ENCODE measurements at regions not wholly inside any gene's neighbourhood (a gene's known extent, or its start where the extent isn't known, plus 50 kb on each side); places are given as distances from the start of the nearest gene placed in this dataset.

- no peaks in the 10 kb centered on the region for H3K36me3 ChIP-seq
- no peaks in the 10 kb centered on the region for H3K9me3 ChIP-seq
- H3K4me3 ChIP-seq: no peak overlapping the region
- H3K9ac ChIP-seq (ENCODE audit: low read depth in 2 of 2, low read length in 2 of 2): no peak overlapping the region
- no peak for DNase-seq
- intact Hi-C loops (cut with DNase I): no loop called here
- no peaks in the 10 kb centered on the region for H3K27me3 ChIP-seq
- TF ChIP-seq CTCF (IDR thresholded peaks at IDR 0.05): no peak
- no peak overlapping the region for H3K27ac ChIP-seq
- no peaks in the 10 kb centered on the region for H3K4me1 ChIP-seq
Measured at GRCh38 chr13:40255551-40255950, 410.9 kb downstream of the FOXO1 start.

GRCh38 chr13:40259899-40260298 is 406.5 kb downstream of the FOXO1 start:
- Histone ChIP-seq H3K4me1 (no peaks in the 10 kb centered on the region), H3K9ac (ENCODE audit: low read depth in 2 of 2, low read length in 2 of 2) (no peak overlapping the region), H3K9me3 (no peaks in the 10 kb centered on the region), H3K36me3 (no peaks in the 10 kb centered on the region), H3K4me3 (no peak overlapping the region), H3K27me3 (peaks cover 5% of the 10 kb centered on the region), H3K27ac (no peak overlapping the region)
- intact Hi-C loops (cut with DNase I): no loop called here
- no peak for TF ChIP-seq CTCF (IDR thresholded peaks at IDR 0.05)
- no peak for DNase-seq

GRCh38 chr13:40261336-40261735 is 405.1 kb downstream of the FOXO1 start:
- Histone ChIP-seq H3K36me3 (no peaks in the 10 kb centered on the region), H3K9me3 (no peaks in the 10 kb centered on the region), H3K27me3 (peaks cover 5% of the 10 kb centered on the region), H3K9ac (ENCODE audit: low read depth in 2 of 2, low read length in 2 of 2) (no peak overlapping the region), H3K27ac (no peak overlapping the region), H3K4me1 (no peaks in the 10 kb centered on the region), H3K4me3 (no peak overlapping the region)
- intact Hi-C loops (cut with DNase I): no loop called here
- no peak for DNase-seq
- no peak for TF ChIP-seq CTCF (IDR thresholded peaks at IDR 0.05)

GRCh38 chr13:40261947-40262346 is 404.5 kb downstream of the FOXO1 start:
- intact Hi-C loops (cut with DNase I): no loop called here
- no peak for TF ChIP-seq CTCF (IDR thresholded peaks at IDR 0.05)
- H3K4me3 ChIP-seq: no peak overlapping the region

GRCh38 chr13:40269086-40269485 is 397.4 kb downstream of the FOXO1 start:
- Histone ChIP-seq H3K4me3 (no peak overlapping the region), H3K9me3 (no peaks in the 10 kb centered on the region), H3K4me1 (no peaks in the 10 kb centered on the region), H3K27me3 (no peaks in the 10 kb centered on the region), H3K27ac (no peak overlapping the region), H3K9ac (ENCODE audit: low read depth in 2 of 2, low read length in 2 of 2) (no peak overlapping the region), H3K36me3 (no peaks in the 10 kb centered on the region)
- intact Hi-C loops (cut with DNase I): no loop called here
- TF ChIP-seq CTCF (IDR thresholded peaks at IDR 0.05): no peak
- no peak for DNase-seq

More at GRCh38 chr13:40261947-40262346, 404.5 kb downstream of the FOXO1 start:
- no peak overlapping the region for H3K9ac ChIP-seq (ENCODE audit: low read depth in 2 of 2, low read length in 2 of 2)
- no peaks in the 10 kb centered on the region for H3K4me1 ChIP-seq
- DNase-seq: no peak
- no peaks in the 10 kb centered on the region for H3K9me3 ChIP-seq
- peaks cover 5% of the 10 kb centered on the region for H3K27me3 ChIP-seq
- H3K36me3 ChIP-seq: no peaks in the 10 kb centered on the region
- H3K27ac ChIP-seq: no peak overlapping the region

- H3K27ac ChIP-seq: no peak overlapping the region
- intact Hi-C loops (cut with DNase I): no loop called here
- no peaks in the 10 kb centered on the region for H3K9me3 ChIP-seq
- no peak for TF ChIP-seq CTCF (IDR thresholded peaks at IDR 0.05)
- H3K27me3 ChIP-seq: no peaks in the 10 kb centered on the region
- H3K4me1 ChIP-seq: no peaks in the 10 kb centered on the region
- no peak for DNase-seq
- no peak overlapping the region for H3K4me3 ChIP-seq
- no peak overlapping the region for H3K9ac ChIP-seq (ENCODE audit: low read depth in 2 of 2, low read length in 2 of 2)
- no peaks in the 10 kb centered on the region for H3K36me3 ChIP-seq
Measured at GRCh38 chr13:40270726-40271125, 395.7 kb downstream of the FOXO1 start.

Measured in colonic mucosa (tissue), 4 donors.